GM12874 (cell line): ENCODE measurements at regions not wholly inside any gene's neighbourhood (a gene's known extent, or its start where the extent isn't known, plus 50 kb on each side); places are given as distances from the start of the nearest gene placed in this dataset.

ENCODE experiments used
- TF ChIP-seq, protein P1 (sequence below): IDR thresholded peaks from 2 replicates; pipeline ENCODE4 v1.5.1; 2011; ENCODE audit warnings: low read depth, mild to moderate bottlenecking, control low read depth, low read length, moderate library complexity; ENCODE audit not compliant: insufficient read depth

DNA sequence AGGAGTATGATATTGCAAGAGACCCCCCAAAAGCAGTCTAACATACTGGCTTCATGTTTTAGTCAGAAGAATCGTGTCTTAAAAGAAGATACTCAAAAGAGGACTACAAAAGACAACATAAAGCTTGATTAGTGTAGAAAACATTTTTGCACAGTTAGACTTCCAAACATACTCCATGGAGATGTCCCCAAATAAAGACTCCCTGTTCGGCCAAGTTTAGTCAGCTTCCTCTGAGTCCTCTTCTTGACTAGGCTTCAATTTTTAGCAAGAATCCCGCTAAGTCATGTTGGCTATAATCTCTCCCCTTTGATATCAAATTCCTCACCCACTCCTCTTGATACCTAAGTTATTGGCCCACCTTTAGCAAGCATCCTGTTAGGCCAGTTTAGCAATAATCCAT, 298.0 kb downstream of the RMST start:
- TF ChIP-seq, protein P1, sequence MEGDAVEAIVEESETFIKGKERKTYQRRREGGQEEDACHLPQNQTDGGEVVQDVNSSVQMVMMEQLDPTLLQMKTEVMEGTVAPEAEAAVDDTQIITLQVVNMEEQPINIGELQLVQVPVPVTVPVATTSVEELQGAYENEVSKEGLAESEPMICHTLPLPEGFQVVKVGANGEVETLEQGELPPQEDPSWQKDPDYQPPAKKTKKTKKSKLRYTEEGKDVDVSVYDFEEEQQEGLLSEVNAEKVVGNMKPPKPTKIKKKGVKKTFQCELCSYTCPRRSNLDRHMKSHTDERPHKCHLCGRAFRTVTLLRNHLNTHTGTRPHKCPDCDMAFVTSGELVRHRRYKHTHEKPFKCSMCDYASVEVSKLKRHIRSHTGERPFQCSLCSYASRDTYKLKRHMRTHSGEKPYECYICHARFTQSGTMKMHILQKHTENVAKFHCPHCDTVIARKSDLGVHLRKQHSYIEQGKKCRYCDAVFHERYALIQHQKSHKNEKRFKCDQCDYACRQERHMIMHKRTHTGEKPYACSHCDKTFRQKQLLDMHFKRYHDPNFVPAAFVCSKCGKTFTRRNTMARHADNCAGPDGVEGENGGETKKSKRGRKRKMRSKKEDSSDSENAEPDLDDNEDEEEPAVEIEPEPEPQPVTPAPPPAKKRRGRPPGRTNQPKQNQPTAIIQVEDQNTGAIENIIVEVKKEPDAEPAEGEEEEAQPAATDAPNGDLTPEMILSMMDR = no peak

DNA sequence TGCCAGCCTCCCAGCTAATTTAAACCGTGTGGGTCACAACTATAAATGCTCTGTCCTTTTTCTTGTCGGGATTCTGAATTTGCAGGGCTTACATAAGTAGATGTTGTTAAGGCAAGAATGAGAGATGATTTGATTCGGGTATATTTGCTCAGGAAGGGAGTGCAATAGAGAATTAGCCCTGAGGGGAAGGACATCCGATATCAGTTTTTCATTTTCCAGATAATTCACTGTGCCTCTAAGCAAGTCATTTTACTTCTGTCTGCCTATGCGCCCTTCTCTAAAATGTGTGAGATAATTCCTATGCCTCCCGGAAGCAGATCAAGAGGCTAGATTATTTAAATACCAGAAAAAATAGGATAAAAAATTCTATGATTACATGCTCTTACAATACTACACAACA, 300.5 kb downstream of the RMST start:
- TF ChIP-seq, protein P1 = no peak

DNA sequence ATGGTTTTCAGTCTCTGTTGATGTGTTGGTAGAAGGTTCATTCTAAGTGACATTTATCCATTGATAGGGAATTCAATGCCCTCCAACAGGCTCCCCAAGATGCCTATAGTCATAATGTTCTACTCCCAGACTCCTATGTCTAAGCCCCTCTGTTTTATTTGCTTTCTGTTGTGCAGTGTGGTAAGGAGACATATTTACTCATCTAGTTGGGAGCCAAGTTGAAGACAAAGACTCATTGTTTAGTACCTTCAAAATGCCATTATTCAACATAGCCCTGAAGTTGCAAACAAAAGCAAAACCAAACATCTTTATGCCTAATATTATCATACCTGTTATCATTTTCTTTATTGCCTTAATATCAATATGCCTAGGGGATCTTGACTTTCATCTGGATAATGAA, 302.1 kb downstream of the RMST start:
- TF ChIP-seq, protein P1 = no peak

DNA sequence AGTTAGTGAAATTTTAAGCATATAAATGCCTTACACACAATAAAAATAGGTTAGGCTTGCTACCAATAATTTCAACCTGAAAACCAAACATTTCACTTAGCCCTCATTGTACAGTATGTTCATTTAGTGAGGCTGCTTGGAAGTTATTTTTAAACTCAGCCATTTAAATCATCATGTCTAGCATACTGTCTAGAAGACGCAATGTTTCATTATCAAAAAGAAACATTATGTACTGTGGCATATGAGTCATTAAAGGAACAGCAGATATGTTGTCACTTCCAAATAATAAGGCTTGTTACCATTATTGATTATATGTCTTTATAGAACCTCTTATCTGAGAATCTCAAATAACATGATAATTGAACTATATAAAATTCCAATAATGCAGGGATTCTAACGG, 304.7 kb downstream of the RMST start:
- TF ChIP-seq, protein P1 = no peak

DNA sequence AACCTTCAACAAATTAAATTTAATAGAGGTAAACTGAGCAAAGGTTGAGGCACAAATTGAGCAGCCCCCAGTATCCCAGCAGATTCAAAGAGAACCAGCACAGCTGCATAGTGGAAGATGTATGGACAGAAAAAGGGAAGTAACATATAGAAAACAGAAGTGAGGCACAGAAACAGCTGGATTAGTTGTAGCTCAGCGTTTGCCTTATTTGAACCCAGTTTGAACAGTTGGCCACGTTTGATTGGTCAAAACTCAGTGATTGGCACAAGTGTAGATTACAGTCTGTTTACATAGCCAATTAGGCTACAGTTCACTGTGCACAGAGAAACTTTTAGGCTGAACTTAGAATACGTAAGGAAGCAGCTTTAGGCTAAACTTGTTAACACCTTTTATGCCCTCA, 315.5 kb downstream of the RMST start:
- TF ChIP-seq, protein P1 = no peak

DNA sequence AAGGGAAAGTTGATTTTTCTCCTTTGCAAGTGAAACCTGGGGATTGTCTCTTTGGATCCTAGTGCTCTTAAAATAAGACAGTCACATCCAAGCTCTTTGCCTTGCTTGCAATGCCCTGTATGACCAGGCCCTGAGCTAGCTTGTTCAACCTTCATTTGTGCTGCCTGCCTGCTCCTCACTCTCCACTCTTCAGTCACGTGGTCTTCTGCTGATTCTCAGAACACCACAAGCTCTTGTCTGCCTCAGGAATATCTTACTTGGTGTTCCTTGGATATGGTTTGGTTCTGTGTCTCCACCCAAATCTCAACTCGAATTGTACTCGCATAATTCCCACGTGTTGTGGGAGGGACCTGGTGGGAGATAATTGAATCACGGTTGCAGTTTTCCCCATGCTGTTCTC, 318.7 kb downstream of the RMST start:
- TF ChIP-seq, protein P1 = no peak

DNA sequence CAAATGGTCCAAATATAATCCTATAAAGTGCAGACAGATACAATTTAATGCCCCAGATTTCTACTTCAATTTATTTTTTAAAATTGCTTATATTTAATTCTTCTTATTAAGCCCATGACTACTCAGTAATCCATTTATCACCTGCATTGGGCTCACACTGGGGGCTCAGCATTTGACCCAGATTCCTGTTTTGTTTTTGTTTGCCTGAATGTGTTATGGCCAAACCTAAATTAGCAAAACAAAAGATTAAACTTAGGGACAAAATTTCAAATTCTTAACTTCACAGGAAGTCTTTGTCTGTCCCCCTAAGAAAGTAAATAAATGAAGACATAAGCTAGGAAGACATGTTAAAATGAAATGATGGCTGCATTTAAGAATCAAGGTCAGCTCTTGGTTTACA, 322.3 kb downstream of the RMST start:
- TF ChIP-seq, protein P1 = no peak

DNA sequence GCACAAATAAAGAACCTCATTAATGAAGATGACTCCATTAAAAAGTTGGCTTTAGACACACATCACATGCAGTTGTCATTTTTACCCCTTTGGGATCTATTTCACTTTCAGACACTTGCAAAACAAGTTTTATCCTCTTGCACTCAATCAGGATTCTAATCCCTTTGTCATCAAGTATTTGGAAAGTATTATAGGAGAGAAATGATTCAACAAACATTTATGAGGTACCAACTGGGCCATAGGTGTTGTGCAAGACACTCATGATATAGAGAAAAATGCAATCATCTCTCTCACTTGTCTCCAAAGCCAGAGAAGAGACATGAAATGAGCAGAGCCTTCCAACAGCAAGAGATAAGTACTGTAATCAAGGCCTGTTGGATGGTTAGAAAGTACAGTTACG, 327.7 kb downstream of the RMST start:
- TF ChIP-seq, protein P1 = no peak
